HG03520 (cell line): ENCODE measurements at regions not wholly inside any gene's neighbourhood (a gene's known extent, or its start where the extent isn't known, plus 50 kb on each side); places are given as distances from the start of the nearest gene placed in this dataset.
"Not testable (repeated sequence)": the region's sequence is repeated elsewhere in the genome, so short reads cannot be mapped to it uniquely, and the experiment has no call there.

ENCODE experiments used
- ATAC-seq: cut with Tn5 transposase; IDR thresholded peaks from one replicate; pipeline ENCODE4 v1.9.1; 2021; ENCODE audit warnings: mild to moderate bottlenecking, moderate library complexity; ENCODE audit not compliant: unreplicated experiment

DNA sequence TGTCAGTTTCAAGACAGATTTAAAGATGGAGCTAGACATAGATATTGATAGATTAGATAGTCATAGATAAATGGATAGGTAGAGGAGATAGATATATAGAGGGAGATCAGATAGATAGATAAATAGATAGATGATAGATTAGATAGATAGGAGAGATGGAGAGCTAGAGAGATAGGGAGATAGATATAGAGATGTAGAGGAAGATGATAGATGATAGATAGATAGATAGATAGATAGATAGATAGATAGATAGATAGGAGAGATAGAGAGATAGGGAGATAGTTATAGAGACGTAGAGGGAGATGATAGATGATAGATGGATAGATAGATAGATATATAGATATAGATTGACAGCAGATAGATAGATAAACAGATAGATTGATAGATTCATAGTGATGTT is 1038.8 kb upstream of the AUTS2 start:
- no peak for ATAC-seq

DNA sequence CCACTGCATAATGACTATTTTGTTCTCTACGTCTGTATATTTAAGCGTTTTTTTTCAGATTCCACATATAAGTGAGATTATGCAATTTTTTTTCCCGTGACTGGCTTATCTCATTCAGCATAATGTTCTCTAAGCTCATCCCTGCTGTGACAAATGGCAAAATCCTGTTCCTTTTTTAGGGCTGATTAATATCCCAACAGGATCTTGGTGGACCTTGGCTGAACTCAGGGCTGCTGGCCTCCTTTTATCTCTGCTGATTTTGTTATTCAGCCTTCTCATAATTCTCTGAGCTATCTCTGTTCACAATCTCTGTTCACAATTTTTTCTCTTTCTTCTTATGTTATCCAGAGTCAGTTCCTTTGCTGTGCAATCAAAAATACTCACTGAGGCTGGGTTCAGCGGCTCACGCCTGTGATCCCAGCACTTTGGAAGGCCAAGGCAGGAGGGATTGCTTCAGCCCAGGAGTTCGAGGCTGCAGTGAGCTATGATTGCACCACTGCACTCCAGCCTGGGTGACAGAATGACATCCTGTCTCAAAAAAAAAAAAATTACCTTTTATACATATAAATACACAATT is 1035.9 kb upstream of the AUTS2 start:
- ATAC-seq: no peak

- no peak for ATAC-seq
These were observed 1033.8 kb upstream of the AUTS2 start for GRCh38 chr7:68564306-68565135.

- ATAC-seq: no peak
These were observed 1027.0 kb upstream of the AUTS2 start for GRCh38 chr7:68571286-68571685.

DNA sequence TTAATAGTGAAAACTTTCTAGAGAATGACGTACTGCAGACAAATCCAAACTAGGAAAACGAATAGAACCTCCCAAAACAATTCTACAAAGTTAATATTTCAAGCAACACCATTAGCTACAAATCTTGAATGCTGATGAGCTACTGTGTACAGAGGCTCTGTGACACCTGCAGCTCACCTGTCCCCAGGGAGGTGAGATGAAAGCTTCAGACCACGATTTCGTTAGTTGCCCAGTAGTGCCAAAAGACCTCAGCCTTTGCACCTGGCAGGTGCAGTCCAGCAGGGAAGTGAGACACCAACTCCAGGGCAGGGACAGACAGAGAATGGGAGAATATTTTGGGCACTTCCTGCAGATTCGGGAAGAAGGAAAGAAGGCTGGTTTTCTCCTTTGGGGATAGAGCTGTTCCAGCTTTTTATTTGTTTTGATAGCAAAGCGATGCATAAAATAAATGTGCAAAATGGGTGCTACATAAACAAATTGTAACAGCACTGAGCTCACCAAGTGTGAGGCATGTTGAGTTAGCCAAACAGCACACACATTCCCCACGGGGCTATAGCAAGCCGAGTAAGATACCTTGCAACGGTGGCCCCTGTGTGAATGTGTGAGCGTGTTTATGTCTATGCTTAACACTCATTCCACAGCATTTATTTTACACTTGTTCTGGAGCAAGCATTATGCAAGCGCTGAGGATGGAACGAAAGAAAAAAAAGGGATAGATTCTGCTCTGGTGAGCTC is 1024.8 kb upstream of the AUTS2 start:
- ATAC-seq: no peak

GRCh38 chr7:68576366-68576765 is 1021.9 kb upstream of the AUTS2 start:
- no peak for ATAC-seq

DNA sequence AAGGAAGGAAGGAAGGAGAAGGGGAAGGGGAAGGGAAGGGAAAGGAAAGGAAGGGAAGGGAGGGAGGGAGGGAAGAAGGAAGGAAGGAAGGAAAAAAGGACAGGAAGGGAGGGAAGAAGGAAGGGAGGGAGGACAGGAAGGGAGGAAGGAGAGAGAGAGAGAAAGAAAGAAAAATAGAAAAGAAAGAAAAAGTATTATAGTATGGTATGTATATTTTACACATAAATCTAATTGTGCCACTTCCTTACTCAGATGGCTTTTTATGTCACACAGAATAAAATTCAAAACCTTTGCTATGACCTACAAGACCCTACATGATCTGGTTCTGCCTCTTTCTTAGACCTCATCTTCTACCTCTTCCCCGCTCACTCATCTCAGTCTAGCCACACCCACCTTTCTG is 1016.9 kb upstream of the AUTS2 start:
- ATAC-seq: no peak

- no peak for ATAC-seq
These were observed 1010.7 kb upstream of the AUTS2 start for GRCh38 chr7:68587599-68587998.

GRCh38 chr7:68601826-68602225 is 996.4 kb upstream of the AUTS2 start:
- no peak for ATAC-seq

- ATAC-seq: no peak
These were observed 993.7 kb upstream of the AUTS2 start for GRCh38 chr7:68604541-68604940.

DNA sequence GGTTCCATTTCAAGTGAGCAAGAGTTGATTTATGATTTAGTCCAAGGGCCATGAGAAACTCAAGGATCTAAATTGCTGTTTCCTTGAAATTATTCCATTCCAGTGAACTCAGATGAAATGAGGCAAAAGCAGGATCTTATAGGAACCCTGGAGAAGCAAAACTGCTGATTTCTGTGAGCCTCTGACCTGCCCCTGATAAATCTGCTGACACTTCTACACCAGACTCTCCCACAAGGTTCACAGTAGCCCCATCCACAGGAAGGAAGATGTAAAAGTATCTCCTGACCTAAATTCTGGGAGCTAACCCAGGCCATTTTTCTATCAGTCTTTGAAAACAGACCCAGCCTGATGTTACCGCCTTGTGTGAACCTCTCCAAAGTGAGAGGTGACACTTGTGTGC is 987.6 kb upstream of the AUTS2 start:
- no peak for ATAC-seq

- ATAC-seq: no peak
These were observed 984.9 kb upstream of the AUTS2 start for GRCh38 chr7:68613405-68613804.

DNA sequence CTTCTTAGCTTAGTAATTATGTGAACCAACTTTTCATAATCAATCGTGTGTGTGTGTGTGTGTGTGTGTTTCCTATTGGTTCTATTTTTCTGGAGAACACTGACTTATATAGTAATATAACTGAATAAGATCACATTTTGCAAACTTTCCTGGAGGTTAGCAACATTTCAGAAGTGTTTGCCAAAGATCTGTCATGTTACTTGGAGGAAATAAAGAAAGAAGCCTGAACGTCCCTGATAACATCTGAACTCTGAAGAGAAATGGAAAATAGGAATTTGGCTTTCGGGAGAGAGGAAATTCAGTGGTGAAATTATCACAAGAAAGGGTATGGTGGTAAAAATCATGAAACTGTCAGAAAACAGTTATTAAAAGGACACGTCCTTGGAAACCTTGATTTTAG is 984.4 kb upstream of the AUTS2 start:
- ATAC-seq: no peak

DNA sequence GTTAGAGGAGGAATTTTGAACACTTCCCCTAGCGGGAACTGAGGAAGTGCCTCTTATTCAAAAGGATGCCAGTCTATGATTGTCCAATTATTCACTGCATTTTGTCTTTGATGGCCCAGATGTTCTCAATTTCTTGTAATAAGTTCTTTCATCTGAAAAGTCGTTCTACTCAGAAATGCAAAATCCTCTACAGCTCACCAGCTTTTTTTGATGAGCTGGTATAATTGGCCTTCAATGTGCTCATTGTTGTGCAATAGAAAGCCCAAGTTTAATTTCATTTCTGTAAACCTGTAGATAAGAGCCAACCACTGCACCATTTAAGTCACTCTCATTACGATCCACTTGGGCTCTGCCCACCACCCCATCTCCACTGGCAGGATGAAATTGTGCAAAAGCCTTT is 978.7 kb upstream of the AUTS2 start:
- ATAC-seq: no peak

- no peak for ATAC-seq
These were observed 975.8 kb upstream of the AUTS2 start for GRCh38 chr7:68622500-68622899.

GRCh38 chr7:68623030-68623429 is 975.2 kb upstream of the AUTS2 start:
- no peak for ATAC-seq

DNA sequence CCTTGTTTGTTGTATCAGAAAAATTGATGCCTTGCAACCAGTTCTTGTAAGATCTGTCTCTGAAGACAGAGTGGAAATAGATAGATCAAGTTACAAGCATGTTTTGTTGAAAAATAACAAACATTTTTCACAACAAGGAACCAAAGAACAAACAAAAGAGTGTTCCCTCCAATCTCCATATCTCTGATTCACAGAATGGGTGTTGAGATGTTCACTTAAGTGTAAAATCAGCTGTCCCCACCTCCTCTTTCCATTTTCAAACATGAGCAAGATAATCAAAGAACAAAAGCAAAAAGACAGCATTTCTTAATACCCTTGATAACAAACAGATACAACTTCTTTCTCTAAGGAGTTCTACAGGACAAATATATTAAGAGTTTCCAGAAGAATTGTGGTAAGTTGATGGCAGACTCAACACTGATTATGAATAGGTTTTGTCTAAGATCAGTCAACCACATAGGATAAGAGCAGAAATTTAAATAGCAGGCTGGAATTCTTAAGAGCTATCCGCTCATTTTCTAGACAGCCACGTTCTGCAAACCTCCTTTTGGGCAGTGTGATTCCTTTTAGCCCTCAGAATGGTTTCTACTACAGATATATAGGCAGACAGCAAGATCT is 970.9 kb upstream of the AUTS2 start:
- no peak for ATAC-seq

DNA sequence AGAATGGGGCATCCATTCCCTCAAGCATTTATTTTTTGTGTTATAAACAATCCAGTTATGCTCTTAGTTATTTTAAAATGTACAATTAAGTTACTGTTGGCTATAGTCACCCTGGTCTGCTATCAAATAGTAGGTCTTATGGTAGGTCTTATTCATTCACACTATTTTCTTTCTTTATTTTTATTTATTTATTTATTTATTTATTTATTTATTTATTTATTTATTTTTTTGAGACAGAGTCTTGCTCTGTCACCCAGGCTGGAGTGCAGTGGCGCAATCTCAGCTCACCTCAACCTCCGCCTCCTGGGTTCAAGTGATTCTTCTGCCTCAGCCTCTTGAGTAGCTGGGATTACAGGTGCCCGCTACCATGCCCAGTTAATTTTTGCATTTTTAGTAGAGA is 967.4 kb upstream of the AUTS2 start:
- not testable (repeated sequence) for ATAC-seq

- no peak for ATAC-seq
These were observed 958.2 kb upstream of the AUTS2 start for GRCh38 chr7:68640103-68640502.

DNA sequence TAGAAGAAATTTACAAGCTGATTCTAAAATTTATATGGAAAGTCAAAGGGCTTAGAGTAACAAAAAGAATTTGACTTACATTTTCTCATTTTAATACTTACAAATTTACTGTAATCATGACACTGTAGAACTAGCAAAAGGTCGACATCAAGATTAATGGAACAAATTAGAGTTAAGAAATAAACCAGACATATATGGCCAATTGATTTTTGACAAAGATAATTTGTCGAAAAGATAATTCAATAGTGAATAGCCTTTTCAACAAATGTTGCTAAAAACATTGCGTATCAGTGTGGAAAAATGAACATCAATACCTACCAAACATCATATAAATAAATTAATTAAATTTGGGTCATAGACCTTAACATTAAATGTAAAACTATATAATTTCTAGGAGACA is 955.5 kb upstream of the AUTS2 start:
- no peak for ATAC-seq

DNA sequence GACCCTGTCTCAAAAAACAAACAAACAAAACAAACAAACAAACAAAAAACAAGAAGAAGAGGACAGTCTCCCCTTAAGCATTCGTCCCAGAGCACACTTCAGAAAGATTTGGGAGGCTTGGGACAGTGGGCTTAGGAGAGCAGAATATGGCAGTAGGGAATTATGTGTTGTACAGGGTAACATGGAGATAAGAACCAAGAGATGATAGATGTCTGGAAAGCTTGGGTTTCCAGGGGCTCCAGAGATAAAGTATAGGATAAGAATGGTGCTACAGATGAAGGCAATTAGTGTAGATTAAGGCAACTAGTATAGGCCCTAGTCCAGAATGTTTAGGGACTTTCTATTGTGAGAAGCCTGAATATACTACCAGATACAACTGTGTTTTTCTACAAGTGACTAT is 934.9 kb upstream of the AUTS2 start:
- no peak for ATAC-seq

DNA sequence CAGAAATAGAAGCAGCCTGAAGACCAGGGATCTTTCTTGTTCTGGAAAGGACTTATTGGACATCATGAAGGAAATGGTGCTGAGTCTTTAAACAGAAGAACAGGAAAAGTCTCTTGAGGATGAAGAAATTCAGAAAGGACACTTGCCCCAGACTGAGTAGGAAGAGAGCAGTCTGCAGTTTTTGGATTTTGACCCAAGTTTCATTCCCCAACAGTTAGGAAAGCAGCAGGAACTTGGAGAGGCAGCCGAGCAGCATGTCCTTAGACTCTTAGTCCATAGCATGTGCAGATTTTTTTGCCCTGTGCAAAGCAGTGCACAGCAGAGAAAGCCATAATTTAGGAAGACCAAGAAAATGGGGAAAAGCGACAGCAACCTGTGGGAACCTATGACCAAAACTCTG is 927.2 kb upstream of the AUTS2 start:
- ATAC-seq: no peak
